PFSK-1 (cell line): ENCODE measurements at regions not wholly inside any gene's neighbourhood (a gene's known extent, or its start where the extent isn't known, plus 50 kb on each side); places are given as distances from the start of the nearest gene placed in this dataset.

Source experiments
- FOXP2 ChIP-seq: optimal IDR thresholded peaks from 2 replicates; pipeline ENCODE3; 2011; ENCODE audit warnings: borderline replicate concordance, control low read depth, inconsistent platforms; ENCODE audit not compliant: insufficient read depth; ENCODE audit errors: extremely low read length, extremely low read depth
- POLR2AphosphoS5 ChIP-seq: IDR thresholded peaks from 2 replicates; pipeline ENCODE4 v1.6.1; 2012; ENCODE audit warnings: low read depth, mild to moderate bottlenecking, control low read depth, low read length, moderate library complexity
- SIN3A ChIP-seq: IDR thresholded peaks from 2 replicates; pipeline ENCODE4 v1.6.1; 2012; ENCODE audit warnings: mild to moderate bottlenecking, low read length, moderate library complexity, borderline replicate concordance; ENCODE audit not compliant: insufficient read depth
- TAF1 ChIP-seq: IDR thresholded peaks from 2 replicates; pipeline ENCODE4 v1.6.1; 2012; ENCODE audit warnings: low read length, control low read depth, borderline replicate concordance; ENCODE audit not compliant: insufficient read depth
- TF ChIP-seq, protein P1 (sequence below), 2 experiments: IDR thresholded peaks; 2 replicates each; pipeline versions ENCODE4 v1.6.1 to v1.8.0; 2011 to 2012; ENCODE audit warnings: low read depth in 2 of 2, low read length in 2 of 2, control low read depth in 1 of 2, inconsistent platforms in 1 of 2, mild to moderate bottlenecking in 1 of 2, moderate library complexity in 1 of 2; ENCODE audit not compliant: insufficient read depth in 1 of 2

GRCh38 chr5:12072441-12072840 lies 168.2 kb upstream of the CTNND2 start:
- no peak for TF ChIP-seq POLR2AphosphoS5
- TF ChIP-seq TAF1, result no peak
- TF ChIP-seq, protein P1, sequence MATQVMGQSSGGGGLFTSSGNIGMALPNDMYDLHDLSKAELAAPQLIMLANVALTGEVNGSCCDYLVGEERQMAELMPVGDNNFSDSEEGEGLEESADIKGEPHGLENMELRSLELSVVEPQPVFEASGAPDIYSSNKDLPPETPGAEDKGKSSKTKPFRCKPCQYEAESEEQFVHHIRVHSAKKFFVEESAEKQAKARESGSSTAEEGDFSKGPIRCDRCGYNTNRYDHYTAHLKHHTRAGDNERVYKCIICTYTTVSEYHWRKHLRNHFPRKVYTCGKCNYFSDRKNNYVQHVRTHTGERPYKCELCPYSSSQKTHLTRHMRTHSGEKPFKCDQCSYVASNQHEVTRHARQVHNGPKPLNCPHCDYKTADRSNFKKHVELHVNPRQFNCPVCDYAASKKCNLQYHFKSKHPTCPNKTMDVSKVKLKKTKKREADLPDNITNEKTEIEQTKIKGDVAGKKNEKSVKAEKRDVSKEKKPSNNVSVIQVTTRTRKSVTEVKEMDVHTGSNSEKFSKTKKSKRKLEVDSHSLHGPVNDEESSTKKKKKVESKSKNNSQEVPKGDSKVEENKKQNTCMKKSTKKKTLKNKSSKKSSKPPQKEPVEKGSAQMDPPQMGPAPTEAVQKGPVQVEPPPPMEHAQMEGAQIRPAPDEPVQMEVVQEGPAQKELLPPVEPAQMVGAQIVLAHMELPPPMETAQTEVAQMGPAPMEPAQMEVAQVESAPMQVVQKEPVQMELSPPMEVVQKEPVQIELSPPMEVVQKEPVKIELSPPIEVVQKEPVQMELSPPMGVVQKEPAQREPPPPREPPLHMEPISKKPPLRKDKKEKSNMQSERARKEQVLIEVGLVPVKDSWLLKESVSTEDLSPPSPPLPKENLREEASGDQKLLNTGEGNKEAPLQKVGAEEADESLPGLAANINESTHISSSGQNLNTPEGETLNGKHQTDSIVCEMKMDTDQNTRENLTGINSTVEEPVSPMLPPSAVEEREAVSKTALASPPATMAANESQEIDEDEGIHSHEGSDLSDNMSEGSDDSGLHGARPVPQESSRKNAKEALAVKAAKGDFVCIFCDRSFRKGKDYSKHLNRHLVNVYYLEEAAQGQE (IDR thresholded peaks at IDR 0.05; ENCODE audit: insufficient read depth in 1 of 2, low read depth in 2 of 2, low read length in 2 of 2), result no peak
- no peak for TF ChIP-seq SIN3A
- TF ChIP-seq FOXP2, result no peak
